ENCODE measurements at regions not wholly inside any gene's neighbourhood (a gene's known extent, or its start where the extent isn't known, plus 50 kb on each side); places are given as distances from the start of the nearest gene placed in this dataset.
A peak's percentile ranks its signal among the peaks of the same experiment; 100 is the strongest.

- H3K36me3 ChIP-seq (ENCODE audit: insufficient read depth, low read length) = no peaks in the 10 kb centered on the region
- no peaks in the 10 kb centered on the region for H3K27me3 ChIP-seq (ENCODE audit: insufficient read depth, low read length)
- H3K36me3 Mint-ChIP-seq = no peaks in the 10 kb centered on the region
- CTCF ChIA-PET (ENCODE audit: partially characterized antibody) = no interaction called here
- no peaks in the 10 kb centered on the region for H3K9me3 ChIP-seq (ENCODE audit: control insufficient read depth in 1 of 2, low read length in 2 of 2)
- H3K27me3 Mint-ChIP-seq = no peaks in the 10 kb centered on the region
- H3K4me3 Mint-ChIP-seq = no peak overlapping the region
- H3K4me3 ChIP-seq (ENCODE audit: low read length in 2 of 2) = no peak overlapping the region
- POLR2A ChIA-PET (ENCODE audit: partially characterized antibody) = no interaction called here
- peaks cover 0 to 2% (median 0%) of the 10 kb centered on the region in 8 donors for H3K9me3 Mint-ChIP-seq
- peaks cover 0 to 5% (median 4%) of the 10 kb centered on the region in 4 donors for H3K4me1 Mint-ChIP-seq
- H3K4me1 ChIP-seq (ENCODE audit: insufficient read depth, low read length) = no peaks in the 10 kb centered on the region
- no peak overlapping the region for H3K27ac ChIP-seq (ENCODE audit: low read depth, low read length)
- intact Hi-C loops (cut with micrococcal nuclease) = no loop called here
- DNase-seq = no peak
- H3K27ac Mint-ChIP-seq = no peak overlapping the region
These were observed 464.5 kb upstream of the RGMB start for GRCh38 chr5:98308960-98309359.

- POLR2A ChIA-PET (ENCODE audit: partially characterized antibody) = no interaction called here
- no peaks in the 10 kb centered on the region for H3K27me3 Mint-ChIP-seq
- CTCF ChIA-PET (ENCODE audit: partially characterized antibody) = no interaction called here
- H3K36me3 ChIP-seq (ENCODE audit: insufficient read depth, low read length) = no peaks in the 10 kb centered on the region
- H3K9me3 ChIP-seq (ENCODE audit: control insufficient read depth in 1 of 2, low read length in 2 of 2) = no peaks in the 10 kb centered on the region
- peaks cover 0 to 5% (median 4%) of the 10 kb centered on the region in 4 donors for H3K4me1 Mint-ChIP-seq
- peaks cover 0 to 2% (median 0%) of the 10 kb centered on the region in 8 donors for H3K9me3 Mint-ChIP-seq
- H3K27me3 ChIP-seq (ENCODE audit: insufficient read depth, low read length) = no peaks in the 10 kb centered on the region
- H3K27ac Mint-ChIP-seq = no peak overlapping the region
- no peak overlapping the region for H3K27ac ChIP-seq (ENCODE audit: low read depth, low read length)
- intact Hi-C loops (cut with micrococcal nuclease) = no loop called here
- H3K36me3 Mint-ChIP-seq = no peaks in the 10 kb centered on the region
- H3K4me3 Mint-ChIP-seq = peak overlapping the region in 2 of 8 donors; percentile 0 to 43
- H3K4me3 ChIP-seq (ENCODE audit: low read length in 2 of 2) = no peak overlapping the region
- no peak for DNase-seq
- H3K4me1 ChIP-seq (ENCODE audit: insufficient read depth, low read length) = no peaks in the 10 kb centered on the region
These were observed 463.5 kb upstream of the RGMB start for GRCh38 chr5:98309785-98310598.

- Histone ChIP-seq H3K36me3 (ENCODE audit: insufficient read depth, low read length) (no peaks in the 10 kb centered on the region), H3K9me3 (ENCODE audit: control insufficient read depth in 1 of 2, low read length in 2 of 2) (no peaks in the 10 kb centered on the region), H3K27ac (ENCODE audit: low read depth, low read length) (no peak overlapping the region), H3K4me1 (ENCODE audit: insufficient read depth, low read length) (no peaks in the 10 kb centered on the region), H3K27me3 (ENCODE audit: insufficient read depth, low read length) (no peaks in the 10 kb centered on the region), H3K4me3 (ENCODE audit: low read length in 2 of 2) (no peak overlapping the region)
- Mint-ChIP-seq H3K36me3 (no peaks in the 10 kb centered on the region), H3K9me3 (peaks cover 0 to 2% (median 0%) of the 10 kb centered on the region in 8 donors), H3K27me3 (no peaks in the 10 kb centered on the region), H3K27ac (no peak overlapping the region), H3K4me1 (peaks cover 0 to 5% (median 4%) of the 10 kb centered on the region in 4 donors), H3K4me3 (no peak overlapping the region)
- intact Hi-C loops (cut with micrococcal nuclease) = no loop called here
- DNase-seq = no peak
- CTCF ChIA-PET (ENCODE audit: partially characterized antibody) = no interaction called here
- POLR2A ChIA-PET (ENCODE audit: partially characterized antibody) = no interaction called here
These were observed 459.2 kb upstream of the RGMB start for GRCh38 chr5:98314292-98314691.

- Histone ChIP-seq H3K4me3 (ENCODE audit: low read length in 2 of 2) (no peak overlapping the region), H3K4me1 (ENCODE audit: insufficient read depth, low read length) (no peaks in the 10 kb centered on the region), H3K27me3 (ENCODE audit: insufficient read depth, low read length) (no peaks in the 10 kb centered on the region), H3K36me3 (ENCODE audit: insufficient read depth, low read length) (no peaks in the 10 kb centered on the region), H3K9me3 (ENCODE audit: control insufficient read depth in 1 of 2, low read length in 2 of 2) (no peaks in the 10 kb centered on the region), H3K27ac (ENCODE audit: low read depth, low read length) (no peak overlapping the region)
- POLR2A ChIA-PET (ENCODE audit: partially characterized antibody) = no interaction called here
- Mint-ChIP-seq H3K9me3 (no peaks in the 10 kb centered on the region), H3K36me3 (no peaks in the 10 kb centered on the region), H3K27me3 (no peaks in the 10 kb centered on the region), H3K4me3 (no peak overlapping the region), H3K27ac (no peak overlapping the region), H3K4me1 (no peaks in the 10 kb centered on the region)
- DNase-seq = no peak
- intact Hi-C loops (cut with micrococcal nuclease) = no loop called here
- CTCF ChIA-PET (ENCODE audit: partially characterized antibody) = no interaction called here
These were observed 455.1 kb upstream of the RGMB start for GRCh38 chr5:98318386-98318785.

DNA sequence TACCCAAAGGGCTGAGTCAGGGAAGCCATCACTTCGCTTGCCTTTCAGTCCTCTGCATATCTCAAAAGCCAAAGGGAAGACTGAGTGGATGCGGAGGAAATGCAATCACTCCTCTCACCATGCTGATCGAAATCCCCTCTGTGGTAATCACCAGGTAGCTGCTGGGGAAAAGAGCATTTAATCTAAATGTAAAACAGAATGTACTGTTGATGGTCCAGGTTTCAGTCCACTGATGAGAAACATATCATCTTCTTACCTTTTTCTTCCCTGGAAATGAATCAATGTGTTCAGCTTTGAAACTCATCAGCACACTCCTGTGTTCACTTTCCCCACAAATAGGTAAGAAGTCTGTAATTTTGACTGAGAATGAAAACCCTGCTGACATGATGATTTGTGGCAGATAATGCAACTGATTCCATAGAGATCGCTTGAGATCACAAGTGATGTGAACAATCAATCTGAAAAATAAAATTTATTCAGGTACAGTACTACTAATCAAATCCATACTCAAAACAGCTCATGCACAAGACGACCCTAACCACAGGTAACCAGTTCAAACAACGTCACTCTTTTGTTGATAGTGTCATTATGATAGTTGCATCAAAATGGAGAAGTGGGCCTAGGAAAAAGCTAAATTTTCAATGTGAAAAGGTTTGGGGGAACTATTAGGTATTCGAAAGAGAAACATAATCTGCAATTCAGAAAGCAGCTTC is 454.0 kb upstream of the RGMB start:
- DNase-seq = no peak
- Histone ChIP-seq H3K27ac (ENCODE audit: low read depth, low read length) (no peak overlapping the region), H3K9me3 (ENCODE audit: control insufficient read depth in 1 of 2, low read length in 2 of 2) (no peaks in the 10 kb centered on the region), H3K36me3 (ENCODE audit: insufficient read depth, low read length) (no peaks in the 10 kb centered on the region), H3K4me1 (ENCODE audit: insufficient read depth, low read length) (no peaks in the 10 kb centered on the region), H3K27me3 (ENCODE audit: insufficient read depth, low read length) (no peaks in the 10 kb centered on the region), H3K4me3 (ENCODE audit: low read length in 2 of 2) (no peak overlapping the region)
- intact Hi-C loops (cut with micrococcal nuclease) = no loop called here
- Mint-ChIP-seq H3K27ac (no peak overlapping the region), H3K4me1 (no peaks in the 10 kb centered on the region), H3K4me3 (no peak overlapping the region), H3K36me3 (no peaks in the 10 kb centered on the region), H3K9me3 (no peaks in the 10 kb centered on the region), H3K27me3 (no peaks in the 10 kb centered on the region)
- ChIA-PET POLR2A (ENCODE audit: partially characterized antibody) (no interaction called here), CTCF (ENCODE audit: partially characterized antibody) (no interaction called here)

DNA sequence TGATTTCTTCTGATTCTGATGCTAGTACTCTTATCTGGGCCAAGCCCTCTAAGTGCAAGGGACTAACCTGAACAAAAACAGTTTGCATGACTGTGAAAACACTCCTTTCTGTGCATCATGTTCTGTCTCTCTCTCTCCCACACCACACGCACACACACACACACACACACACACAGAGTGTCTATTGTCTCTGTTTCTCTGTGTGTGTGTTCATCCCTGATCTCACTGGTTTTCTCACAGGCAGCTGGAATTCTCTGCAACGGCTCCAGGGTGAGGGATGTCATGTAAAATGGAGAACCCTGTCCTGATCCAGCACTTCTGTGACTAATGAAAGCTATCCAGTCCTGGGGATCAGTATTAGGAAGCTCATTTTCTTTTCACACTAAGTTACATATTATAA is 453.1 kb upstream of the RGMB start:
- intact Hi-C loops (cut with micrococcal nuclease) = no loop called here
- Histone ChIP-seq H3K27me3 (ENCODE audit: insufficient read depth, low read length) (no peaks in the 10 kb centered on the region), H3K9me3 (ENCODE audit: control insufficient read depth in 1 of 2, low read length in 2 of 2) (no peaks in the 10 kb centered on the region), H3K4me3 (ENCODE audit: low read length in 2 of 2) (no peak overlapping the region), H3K27ac (ENCODE audit: low read depth, low read length) (no peak overlapping the region), H3K4me1 (ENCODE audit: insufficient read depth, low read length) (no peaks in the 10 kb centered on the region), H3K36me3 (ENCODE audit: insufficient read depth, low read length) (no peaks in the 10 kb centered on the region)
- DNase-seq = no peak
- H3K36me3 Mint-ChIP-seq = no peaks in the 10 kb centered on the region
- H3K4me3 Mint-ChIP-seq = no peak overlapping the region
- CTCF ChIA-PET (ENCODE audit: partially characterized antibody) = no interaction called here
- POLR2A ChIA-PET (ENCODE audit: partially characterized antibody) = no interaction called here
- no peak overlapping the region for H3K27ac Mint-ChIP-seq
- H3K27me3 Mint-ChIP-seq = no peaks in the 10 kb centered on the region
- no peaks in the 10 kb centered on the region for H3K4me1 Mint-ChIP-seq
- H3K9me3 Mint-ChIP-seq = peaks cover 0 to 2% (median 0%) of the 10 kb centered on the region in 8 donors

- no peaks in the 10 kb centered on the region for H3K36me3 Mint-ChIP-seq
- H3K9me3 Mint-ChIP-seq = peaks cover 0 to 2% (median 0%) of the 10 kb centered on the region in 8 donors
- H3K27me3 Mint-ChIP-seq = no peaks in the 10 kb centered on the region
- Histone ChIP-seq H3K9me3 (ENCODE audit: control insufficient read depth in 1 of 2, low read length in 2 of 2) (no peaks in the 10 kb centered on the region), H3K4me1 (ENCODE audit: insufficient read depth, low read length) (no peaks in the 10 kb centered on the region), H3K27ac (ENCODE audit: low read depth, low read length) (no peak overlapping the region), H3K36me3 (ENCODE audit: insufficient read depth, low read length) (no peaks in the 10 kb centered on the region), H3K27me3 (ENCODE audit: insufficient read depth, low read length) (no peaks in the 10 kb centered on the region), H3K4me3 (ENCODE audit: low read length in 2 of 2) (no peak overlapping the region)
- H3K4me3 Mint-ChIP-seq = no peak overlapping the region
- intact Hi-C loops (cut with micrococcal nuclease) = no loop called here
- ChIA-PET POLR2A (ENCODE audit: partially characterized antibody) (no interaction called here), CTCF (ENCODE audit: partially characterized antibody) (no interaction called here)
- no peak overlapping the region for H3K27ac Mint-ChIP-seq
- H3K4me1 Mint-ChIP-seq = no peaks in the 10 kb centered on the region
- no peak for DNase-seq
These were observed 452.1 kb upstream of the RGMB start for GRCh38 chr5:98321361-98321760.
